Osteocyte (in vitro differentiated cells): ENCODE measurements at regions not wholly inside any gene's neighbourhood (a gene's known extent, or its start where the extent isn't known, plus 50 kb on each side); places are given as distances from the start of the nearest gene placed in this dataset.

Source experiments
- DNase-seq: peaks from one replicate; pipeline ENCODE4 v3.0.0; 2021; ENCODE audit warnings: mixed read lengths; ENCODE audit not compliant: unreplicated experiment; ENCODE audit errors: extremely low spot score
- H3K27ac Mint-ChIP-seq: one replicate; pipeline ENCODE4 v1.8.0; 2021; ENCODE audit warnings: mild to moderate bottlenecking, mixed read lengths; ENCODE audit not compliant: unreplicated experiment
- H3K27me3 Mint-ChIP-seq: one replicate; pipeline ENCODE4 v1.8.0; 2021; ENCODE audit warnings: mixed read lengths; ENCODE audit not compliant: unreplicated experiment
- H3K36me3 Mint-ChIP-seq: one replicate; pipeline ENCODE4 v1.8.0; 2021; ENCODE audit warnings: mixed read lengths; ENCODE audit not compliant: unreplicated experiment
- H3K4me1 Mint-ChIP-seq: one replicate; pipeline ENCODE4 v1.8.0; 2021; ENCODE audit warnings: mixed read lengths; ENCODE audit not compliant: unreplicated experiment
- H3K4me3 Mint-ChIP-seq: one replicate; pipeline ENCODE4 v1.8.0; 2021; ENCODE audit warnings: mild to moderate bottlenecking, moderate library complexity, mixed read lengths; ENCODE audit not compliant: unreplicated experiment
- H3K9me3 Mint-ChIP-seq: one replicate; pipeline ENCODE4 v1.8.0; 2021; ENCODE audit warnings: mixed read lengths; ENCODE audit not compliant: unreplicated experiment
- TF ChIP-seq, protein P1 (sequence below): fragments of 200-600 bp; sonication (generic); IDR thresholded peaks from 2 replicates; pipeline ENCODE4 v1.5.0; 2021; ENCODE audit warnings: antibody characterized with exemption, mild to moderate bottlenecking, moderate library complexity

- no peak overlapping the region for H3K4me3 Mint-ChIP-seq
- H3K9me3 Mint-ChIP-seq, result peaks cover 3% of the 10 kb centered on the region
- no peak for DNase-seq
- TF ChIP-seq, protein P1, sequence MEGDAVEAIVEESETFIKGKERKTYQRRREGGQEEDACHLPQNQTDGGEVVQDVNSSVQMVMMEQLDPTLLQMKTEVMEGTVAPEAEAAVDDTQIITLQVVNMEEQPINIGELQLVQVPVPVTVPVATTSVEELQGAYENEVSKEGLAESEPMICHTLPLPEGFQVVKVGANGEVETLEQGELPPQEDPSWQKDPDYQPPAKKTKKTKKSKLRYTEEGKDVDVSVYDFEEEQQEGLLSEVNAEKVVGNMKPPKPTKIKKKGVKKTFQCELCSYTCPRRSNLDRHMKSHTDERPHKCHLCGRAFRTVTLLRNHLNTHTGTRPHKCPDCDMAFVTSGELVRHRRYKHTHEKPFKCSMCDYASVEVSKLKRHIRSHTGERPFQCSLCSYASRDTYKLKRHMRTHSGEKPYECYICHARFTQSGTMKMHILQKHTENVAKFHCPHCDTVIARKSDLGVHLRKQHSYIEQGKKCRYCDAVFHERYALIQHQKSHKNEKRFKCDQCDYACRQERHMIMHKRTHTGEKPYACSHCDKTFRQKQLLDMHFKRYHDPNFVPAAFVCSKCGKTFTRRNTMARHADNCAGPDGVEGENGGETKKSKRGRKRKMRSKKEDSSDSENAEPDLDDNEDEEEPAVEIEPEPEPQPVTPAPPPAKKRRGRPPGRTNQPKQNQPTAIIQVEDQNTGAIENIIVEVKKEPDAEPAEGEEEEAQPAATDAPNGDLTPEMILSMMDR, result no peak
- no peaks in the 10 kb centered on the region for H3K27me3 Mint-ChIP-seq
- peaks cover 41% of the 10 kb centered on the region for H3K4me1 Mint-ChIP-seq
- H3K36me3 Mint-ChIP-seq, result peaks cover 6% of the 10 kb centered on the region
- H3K27ac Mint-ChIP-seq, result peak overlapping the region; percentile 31
Measured at GRCh38 chr6:93801101-93801847, 381.9 kb upstream of the EPHA7 start.

GRCh38 chr6:93799226-93799625 lies 379.9 kb upstream of the EPHA7 start:
- H3K9me3 Mint-ChIP-seq, result peaks cover 8% of the 10 kb centered on the region
- peaks cover 57% of the 10 kb centered on the region for H3K4me1 Mint-ChIP-seq
- peak overlapping the region; percentile 96 for H3K27ac Mint-ChIP-seq
- TF ChIP-seq, protein P1, result no peak
- no peak for DNase-seq
- H3K27me3 Mint-ChIP-seq, result no peaks in the 10 kb centered on the region
- H3K4me3 Mint-ChIP-seq, result peak overlapping the region; percentile 86
- peaks cover 18% of the 10 kb centered on the region for H3K36me3 Mint-ChIP-seq

DNA sequence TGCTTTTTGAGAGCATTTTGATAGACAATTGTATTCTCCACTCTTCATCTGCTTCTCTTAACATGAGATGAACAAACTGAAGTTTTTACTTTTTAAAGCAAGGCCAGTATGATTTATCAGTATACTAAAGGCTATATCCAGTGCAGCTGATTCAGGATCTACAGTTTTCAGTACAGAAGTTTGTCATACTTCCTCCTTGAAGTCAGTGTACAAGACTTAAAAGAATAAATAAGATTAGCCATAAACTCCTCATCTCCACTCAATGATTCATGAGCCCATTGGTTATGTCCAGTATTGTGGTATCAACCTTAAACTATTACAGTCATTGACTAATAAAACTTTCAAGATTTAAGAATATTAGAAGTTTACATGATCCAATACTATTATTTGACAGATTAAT lies 374.8 kb upstream of the EPHA7 start:
- peaks cover 82% of the 10 kb centered on the region for H3K4me1 Mint-ChIP-seq
- no peaks in the 10 kb centered on the region for H3K27me3 Mint-ChIP-seq
- peak overlapping the region; percentile 23 for H3K4me3 Mint-ChIP-seq
- TF ChIP-seq, protein P1, result no peak
- H3K27ac Mint-ChIP-seq, result peak overlapping the region; percentile 63
- peaks cover 5% of the 10 kb centered on the region for H3K9me3 Mint-ChIP-seq
- DNase-seq, result no peak
- peaks cover 22% of the 10 kb centered on the region for H3K36me3 Mint-ChIP-seq

DNA sequence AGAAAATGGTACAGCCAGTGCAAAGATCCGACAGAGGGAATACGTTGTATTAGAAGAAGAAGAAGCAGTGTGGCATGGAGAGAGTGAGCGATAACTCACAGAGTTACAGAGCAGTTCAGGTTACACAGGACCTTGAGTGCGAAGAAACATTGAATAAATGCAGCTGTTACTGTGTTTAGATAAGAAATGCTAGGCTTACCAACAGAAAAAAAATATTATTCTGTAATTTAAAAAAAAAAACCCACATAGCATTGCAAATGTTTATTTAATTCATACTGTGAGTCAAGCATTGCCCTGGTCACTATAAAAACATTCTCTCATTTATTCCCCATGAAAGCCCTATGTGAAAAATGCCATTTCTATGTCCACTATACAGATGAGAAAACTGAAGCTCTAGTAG lies 373.4 kb upstream of the EPHA7 start:
- no peaks in the 10 kb centered on the region for H3K27me3 Mint-ChIP-seq
- peaks cover 5% of the 10 kb centered on the region for H3K9me3 Mint-ChIP-seq
- H3K4me3 Mint-ChIP-seq, result peak overlapping the region; percentile 18
- TF ChIP-seq, protein P1, result no peak
- H3K4me1 Mint-ChIP-seq, result peaks cover 82% of the 10 kb centered on the region
- no peak for DNase-seq
- peak overlapping the region; percentile 90 for H3K27ac Mint-ChIP-seq
- peaks cover 27% of the 10 kb centered on the region for H3K36me3 Mint-ChIP-seq

DNA sequence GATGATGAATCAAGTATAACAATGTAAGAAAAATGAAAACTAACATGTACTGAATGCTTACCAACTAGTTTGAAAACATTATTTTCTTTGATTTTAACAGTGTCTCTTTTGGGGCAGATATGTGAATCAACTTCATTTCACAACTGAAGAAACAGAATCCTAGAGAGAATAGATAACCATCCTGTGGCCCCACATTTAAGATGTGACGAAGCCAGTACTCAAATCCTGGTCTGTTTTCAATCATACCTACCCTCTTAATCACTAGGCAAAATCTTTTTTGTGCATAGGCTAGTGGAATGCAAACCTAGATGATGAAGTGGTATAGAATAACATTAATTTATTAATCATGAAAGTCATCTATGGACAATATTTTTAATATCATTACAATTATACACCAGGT lies 371.6 kb upstream of the EPHA7 start:
- Mint-ChIP-seq H3K4me3 (no peak overlapping the region), H3K4me1 (peaks cover 84% of the 10 kb centered on the region), H3K27ac (peak overlapping the region; percentile 90), H3K9me3 (peaks cover 5% of the 10 kb centered on the region), H3K27me3 (no peaks in the 10 kb centered on the region), H3K36me3 (peaks cover 28% of the 10 kb centered on the region)
- TF ChIP-seq, protein P1, result no peak
- DNase-seq, result no peak
